GM18870 (cell line): ENCODE measurements at regions not wholly inside any gene's neighbourhood (a gene's known extent, or its start where the extent isn't known, plus 50 kb on each side); places are given as distances from the start of the nearest gene placed in this dataset.

Source experiments
- ATAC-seq: cut with Tn5 transposase; IDR thresholded peaks from one replicate; pipeline ENCODE4 v1.9.1; 2021; ENCODE audit warnings: moderate library complexity; ENCODE audit not compliant: unreplicated experiment

- no peak for ATAC-seq
Measured at GRCh38 chr14:58833634-58834378, 196.0 kb downstream of the DACT1 start.

- ATAC-seq: no peak
Measured at GRCh38 chr14:58836303-58836974, 198.7 kb downstream of the DACT1 start.

GRCh38 chr14:58839233-58839632 lies 201.5 kb downstream of the DACT1 start:
- ATAC-seq: no peak

GRCh38 chr14:58844544-58844943 lies 206.8 kb downstream of the DACT1 start:
- ATAC-seq: no peak

GRCh38 chr14:58846682-58847465 lies 209.1 kb downstream of the DACT1 start:
- no peak for ATAC-seq

GRCh38 chr14:58848365-58848764 lies 210.6 kb downstream of the DACT1 start:
- ATAC-seq: no peak

GRCh38 chr14:58849601-58850000 lies 211.8 kb downstream of the DACT1 start:
- ATAC-seq: no peak

- ATAC-seq: no peak
Measured at GRCh38 chr14:58850011-58850410, 212.2 kb downstream of the DACT1 start.

- ATAC-seq: no peak
Measured at GRCh38 chr14:58861586-58861985, 223.8 kb downstream of the DACT1 start.

GRCh38 chr14:58862416-58863160 lies 224.8 kb downstream of the DACT1 start:
- ATAC-seq: no peak

GRCh38 chr14:58863661-58864345 lies 226.0 kb downstream of the DACT1 start:
- ATAC-seq: no peak

- ATAC-seq: no peak
Measured at GRCh38 chr14:58864751-58865513, 227.2 kb downstream of the DACT1 start.

- ATAC-seq: no peak
Measured at GRCh38 chr14:58865514-58866281, 227.9 kb downstream of the DACT1 start.

- ATAC-seq: no peak
Measured at GRCh38 chr14:58866391-58866790, 228.6 kb downstream of the DACT1 start.

GRCh38 chr14:58870961-58871360 lies 233.2 kb downstream of the DACT1 start:
- no peak for ATAC-seq

GRCh38 chr14:58871573-58871972 lies 233.8 kb downstream of the DACT1 start:
- ATAC-seq: no peak

- no peak for ATAC-seq
Measured at GRCh38 chr14:58872061-58872460, 234.3 kb downstream of the DACT1 start.

- no peak for ATAC-seq
Measured at GRCh38 chr14:58873228-58873953, 235.6 kb downstream of the DACT1 start.
